ENCODE measurements at regions not wholly inside any gene's neighbourhood (a gene's known extent, or its start where the extent isn't known, plus 50 kb on each side); places are given as distances from the start of the nearest gene placed in this dataset.
"Not testable (repeated sequence)": the region's sequence is repeated elsewhere in the genome, so short reads cannot be mapped to it uniquely, and the experiment has no call there.

- DNase-seq = not testable (repeated sequence)
Observed at GRCh38 chr12:14032191-14032590, 50.8 kb upstream of the GRIN2B start.

DNA sequence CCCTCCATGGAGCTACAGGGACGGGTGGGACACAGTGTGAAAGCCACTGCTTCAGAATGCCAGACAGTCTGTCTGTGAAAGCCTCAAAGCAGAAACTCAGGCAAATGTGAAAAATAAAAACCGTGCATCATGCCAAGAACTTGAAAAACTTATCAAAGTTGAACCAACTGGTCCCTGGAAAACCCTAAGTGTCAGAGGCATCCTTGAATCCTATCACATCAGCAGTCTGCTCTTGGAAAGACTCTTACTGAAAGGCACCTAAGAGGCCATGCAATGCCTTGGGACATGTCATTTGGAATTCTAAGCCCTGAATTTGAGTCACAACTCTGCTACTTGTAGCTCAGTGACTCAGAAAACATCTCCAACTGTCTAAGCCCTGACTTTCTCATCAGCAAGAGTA lies 62.4 kb upstream of the GRIN2B start:
- no peak for DNase-seq

GRCh38 chr12:14048941-14049545 lies 67.6 kb upstream of the GRIN2B start:
- DNase-seq = no peak

- no peak for DNase-seq
Observed at GRCh38 chr12:14057895-14058294, 76.5 kb upstream of the GRIN2B start.

- DNase-seq = no peak
Observed at GRCh38 chr12:14058717-14059116, 77.3 kb upstream of the GRIN2B start.

- no peak for DNase-seq
Observed at GRCh38 chr12:14059548-14059947, 78.1 kb upstream of the GRIN2B start.

GRCh38 chr12:14065616-14066015 lies 84.2 kb upstream of the GRIN2B start:
- DNase-seq = no peak

GRCh38 chr12:14066021-14066420 lies 84.6 kb upstream of the GRIN2B start:
- no peak for DNase-seq

GRCh38 chr12:14068961-14069360 lies 87.6 kb upstream of the GRIN2B start:
- no peak for DNase-seq

DNA sequence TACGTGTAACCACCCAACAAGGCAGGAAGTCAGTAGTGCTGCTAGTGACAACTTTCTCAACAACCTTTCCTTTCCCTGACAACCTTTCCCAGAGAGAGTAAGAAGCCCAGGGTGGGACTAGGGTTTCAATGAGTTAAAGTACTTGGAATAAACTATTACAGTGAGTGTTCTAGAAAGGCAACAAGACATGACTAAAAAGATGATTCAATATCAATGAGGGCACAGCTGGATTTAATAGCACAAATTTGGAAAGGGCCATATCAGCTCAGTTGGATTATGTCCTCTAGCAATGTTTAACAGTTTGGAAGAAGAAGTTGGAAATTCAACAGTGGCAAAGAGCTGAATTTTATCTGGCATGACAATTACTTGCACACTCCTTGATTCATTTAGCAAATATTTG lies 90.4 kb upstream of the GRIN2B start:
- DNase-seq = no peak

- no peak for DNase-seq
Observed at GRCh38 chr12:14072987-14073386, 91.6 kb upstream of the GRIN2B start.

DNA sequence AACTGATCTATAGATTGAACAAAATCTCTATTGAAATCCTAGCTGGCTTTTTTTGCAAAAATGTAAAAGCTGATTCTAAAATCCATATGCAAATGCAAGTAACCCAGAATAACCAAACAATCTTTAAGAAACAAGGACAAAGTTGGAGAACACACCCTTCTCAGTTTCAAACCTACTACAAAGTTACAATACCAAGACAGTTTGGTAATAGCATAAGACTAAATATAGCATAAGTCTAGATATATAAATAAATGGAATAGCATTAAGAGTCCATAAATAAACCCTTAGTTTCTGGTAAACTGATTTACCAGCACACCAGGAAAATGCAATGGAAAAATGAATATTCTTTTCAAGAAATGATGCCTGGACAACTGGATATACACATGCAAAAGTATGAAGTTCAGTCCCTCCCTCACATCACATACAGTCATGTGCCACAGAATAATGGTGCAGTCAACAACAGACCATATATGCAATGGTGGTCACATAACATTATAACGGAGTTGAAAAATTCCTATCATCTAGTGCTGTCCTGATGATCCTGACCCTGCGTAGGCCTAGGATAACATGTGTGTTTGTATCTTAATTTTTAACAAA lies 94.5 kb upstream of the GRIN2B start:
- no peak for DNase-seq

GRCh38 chr12:14076538-14076937 lies 95.1 kb upstream of the GRIN2B start:
- DNase-seq = no peak

- no peak for DNase-seq
Observed at GRCh38 chr12:14086838-14087237, 105.4 kb upstream of the GRIN2B start.

- DNase-seq = no peak
Observed at GRCh38 chr12:14099994-14100393, 118.6 kb upstream of the GRIN2B start.

GRCh38 chr12:14101556-14101955 lies 120.2 kb upstream of the GRIN2B start:
- DNase-seq = not testable (repeated sequence)

GRCh38 chr12:14111230-14111865 lies 129.9 kb upstream of the GRIN2B start:
- no peak for DNase-seq

- DNase-seq = no peak
Observed at GRCh38 chr12:14113031-14113430, 131.6 kb upstream of the GRIN2B start.

DNA sequence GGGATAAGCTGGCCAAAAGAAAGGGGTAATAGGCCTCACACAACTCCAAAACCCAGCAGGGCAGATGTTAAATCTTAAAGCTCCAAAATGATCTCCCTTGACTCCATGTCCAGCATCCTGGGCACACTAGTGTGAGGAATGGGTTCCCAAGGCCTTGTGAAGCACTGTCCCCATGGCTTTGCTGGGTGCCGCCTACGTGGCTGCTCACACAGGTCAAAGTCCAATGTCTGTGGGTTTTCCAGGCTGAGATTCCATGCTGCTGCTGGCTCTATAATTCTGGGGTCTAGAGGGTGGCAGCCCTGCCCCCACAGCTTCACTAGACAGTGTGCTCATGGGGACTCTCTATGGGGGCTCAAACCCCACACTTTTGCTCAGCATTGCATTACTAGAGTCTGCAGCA lies 145.3 kb upstream of the GRIN2B start:
- DNase-seq = no peak

- no peak for DNase-seq
Observed at GRCh38 chr12:14129611-14130195, 148.3 kb upstream of the GRIN2B start.

DNA sequence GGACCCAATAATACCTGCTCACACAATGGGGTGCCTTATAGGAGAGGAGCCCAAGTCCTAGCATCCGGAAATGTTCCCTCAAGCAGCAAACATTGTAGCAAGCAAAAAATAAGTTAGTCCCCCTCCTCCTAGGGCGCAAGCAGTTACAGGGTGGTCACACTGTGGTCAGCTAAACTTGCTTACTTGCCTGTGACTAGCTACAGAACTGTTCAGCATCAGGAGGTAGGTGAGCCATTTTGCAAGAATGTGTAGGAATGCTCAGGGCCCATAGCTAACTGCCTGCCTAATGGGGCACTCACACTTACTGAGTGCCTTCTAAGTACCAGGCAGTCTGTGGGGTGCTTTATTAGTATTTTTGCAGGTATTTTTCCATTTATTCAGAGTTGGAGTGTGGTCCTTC lies 154.6 kb upstream of the GRIN2B start:
- no peak for DNase-seq

- no peak for DNase-seq
Observed at GRCh38 chr12:14138495-14138894, 157.1 kb upstream of the GRIN2B start.

DNA sequence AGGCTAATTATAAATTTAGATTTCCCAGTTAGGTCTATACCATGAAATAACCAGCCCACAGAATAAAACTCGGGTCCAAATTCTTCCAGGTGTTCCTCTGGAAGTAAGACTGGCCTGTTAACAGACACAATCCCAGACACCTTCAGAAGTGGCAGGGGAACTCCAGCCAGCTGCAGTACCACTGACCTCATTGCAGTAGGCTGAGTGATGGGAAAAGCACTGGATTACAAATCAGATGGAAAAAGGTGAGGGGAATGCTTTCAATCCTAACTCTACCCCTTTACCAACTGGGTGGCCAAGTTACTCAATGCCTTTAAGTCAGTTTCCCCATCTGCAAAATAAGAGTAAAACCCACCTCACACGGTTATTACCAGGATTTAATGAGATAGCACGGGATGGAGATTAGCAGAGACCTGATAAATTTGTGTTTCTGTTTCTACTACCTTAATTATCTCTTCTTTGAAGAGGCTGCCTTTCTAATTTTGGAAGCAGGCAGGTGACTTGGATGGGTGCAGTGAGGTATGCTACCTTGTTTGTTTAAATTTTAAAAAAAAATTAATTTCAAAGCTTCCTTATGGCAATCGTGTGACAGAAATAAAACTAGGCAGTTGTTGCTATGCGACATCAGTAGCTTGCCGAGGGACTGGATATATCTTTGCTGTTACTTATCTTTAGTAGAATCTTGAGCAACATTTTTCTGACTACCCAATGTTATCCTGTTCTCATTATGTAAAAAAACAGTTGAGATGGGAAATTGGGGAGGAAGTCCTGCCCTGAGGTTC lies 167.3 kb upstream of the GRIN2B start:
- no peak for DNase-seq

GRCh38 chr12:14153803-14154202 lies 172.4 kb upstream of the GRIN2B start:
- no peak for DNase-seq

Measured in CD4-positive, alpha-beta T cell treated with Interleukin-10 for 1 hour (primary cell).